H1 (cell line): ENCODE measurements at regions not wholly inside any gene's neighbourhood (a gene's known extent, or its start where the extent isn't known, plus 50 kb on each side); places are given as distances from the start of the nearest gene placed in this dataset.

ENCODE experiments used
- CTCF ChIA-PET: fragments of 300-600 bp; sonication (Branson Sonifier 250); formaldehyde crosslinking; loops from one replicate; lab custom pipeline; 2021; ENCODE audit not compliant: partially characterized antibody; lab: Charles Lee
- POLR2A ChIA-PET: fragments of 300-600 bp; sonication (Branson Sonifier 250); formaldehyde crosslinking; loops from one replicate; lab custom pipeline; 2021; ENCODE audit warnings: inconsistent platforms; ENCODE audit not compliant: partially characterized antibody; lab: Charles Lee
- DNase-seq, 2 experiments: peaks; one replicate each; pipeline versions ENCODE4 v3.0.0 to v3.0.0-alpha.2; 2010 to 2022; ENCODE audit warnings: low spot score in 2 of 2, low read depth in 1 of 2, mixed read lengths in 1 of 2
- FAIRE-seq: peaks from 2 replicates; lab custom pipeline; 2011; peaks lifted over from hg19 to GRCh38; lab: Jason Lieb, UNC
- H2AFZ ChIP-seq: 2 replicates; pipeline ENCODE4 v1.8.1; 2012; ENCODE audit warnings: low read length, inconsistent platforms
- H2AK5ac ChIP-seq: 2 replicates; pipeline ENCODE4 v1.6.1; 2013; ENCODE audit warnings: low read depth, low read length
- H2BK120ac ChIP-seq: replicated peaks from 2 replicates; pipeline ENCODE3; 2013; ENCODE audit warnings: low read depth, low read length, inconsistent platforms
- H2BK12ac ChIP-seq: 2 replicates; pipeline ENCODE4 v1.6.1; 2013; ENCODE audit warnings: low read depth, low read length
- H2BK15ac ChIP-seq: 2 replicates; pipeline ENCODE4 v1.6.1; 2013; ENCODE audit warnings: low read length
- H2BK20ac ChIP-seq: 2 replicates; pipeline ENCODE4 v1.6.1; 2013; ENCODE audit warnings: low read length
- H2BK5ac ChIP-seq: 2 replicates; pipeline ENCODE4 v1.6.1; 2013; ENCODE audit warnings: low read depth, low read length
- H3K14ac ChIP-seq: 2 replicates; pipeline ENCODE4 v1.6.1; 2013; ENCODE audit warnings: inconsistent platforms; ENCODE audit not compliant: insufficient read length
- H3K18ac ChIP-seq: 2 replicates; pipeline ENCODE4 v1.6.1; 2013; ENCODE audit warnings: low read length; ENCODE audit errors: extremely low read depth
- H3K23ac ChIP-seq: 2 replicates; pipeline ENCODE4 v1.6.1; 2013; ENCODE audit warnings: inconsistent platforms; ENCODE audit not compliant: insufficient read length
- H3K23me2 ChIP-seq: 2 replicates; pipeline ENCODE4 v1.6.1; 2013; ENCODE audit warnings: low read depth, low read length
- H3K27ac ChIP-seq: 2 replicates; pipeline ENCODE4 v1.6.1; 2011; ENCODE audit warnings: low read depth, low read length, inconsistent platforms
- H3K27me3 ChIP-seq, 4 experiments: replicated peaks in 1 of 4; 1 replicate in 1 of 4; 2 replicates in 3 of 4; pipeline versions ENCODE4 v1.6.1 to v1.8.1; 2011 to 2013; ENCODE audit warnings: low read length in 3 of 4, mild to moderate bottlenecking in 3 of 4, inconsistent platforms in 2 of 4, mixed read lengths in 2 of 4, moderate library complexity in 1 of 4; ENCODE audit not compliant: control insufficient read depth in 3 of 4, insufficient read depth in 3 of 4; ENCODE audit errors: extremely low read depth in 1 of 4
- H3K36me3 ChIP-seq, 4 experiments: 2 replicates each; pipeline versions ENCODE4 v1.6.1 to v1.8.1; 2011 to 2013; ENCODE audit warnings: mild to moderate bottlenecking in 4 of 4, low read length in 3 of 4, moderate library complexity in 2 of 4, control low read depth in 1 of 4, inconsistent platforms in 1 of 4; ENCODE audit not compliant: insufficient read depth in 4 of 4, control insufficient read depth in 2 of 4
- H3K4ac ChIP-seq: replicated peaks from 2 replicates; pipeline ENCODE3; 2013; ENCODE audit warnings: low read length, low read depth, mixed read lengths, inconsistent platforms; ENCODE audit not compliant: insufficient read length
- H3K4me1 ChIP-seq, 4 experiments: replicated peaks in 1 of 4; 1 replicate in 1 of 4; 2 replicates in 3 of 4; pipeline versions ENCODE4 v1.6.1 to v1.8.1; 2011 to 2013; ENCODE audit warnings: low read length in 3 of 4, inconsistent platforms in 2 of 4, mixed read lengths in 1 of 4; ENCODE audit not compliant: insufficient read depth in 4 of 4, control insufficient read depth in 3 of 4
- H3K4me2 ChIP-seq, 2 experiments: 2 replicates each; pipeline versions ENCODE4 v1.6.1 to v1.8.1; 2011 to 2013; ENCODE audit warnings: low read depth in 2 of 2, low read length in 2 of 2, control low read depth in 1 of 2, inconsistent platforms in 1 of 2, mild to moderate bottlenecking in 1 of 2; ENCODE audit not compliant: insufficient read depth in 1 of 2
- H3K4me3 ChIP-seq, 4 experiments: fragments of 200-600, 300-600 bp in 1 of 4; sonication (generic), shearing (Covaris generic), sonication (Bioruptor Twin) in 1 of 4; 2 replicates each; pipeline versions ENCODE4 v1.5.1 to v1.8.1; 2011 to 2016; ENCODE audit warnings: low read length in 4 of 4, low read depth in 3 of 4, control low read depth in 2 of 4, inconsistent platforms in 2 of 4, mild to moderate bottlenecking in 2 of 4, mixed read lengths in 1 of 4, moderate library complexity in 1 of 4; ENCODE audit not compliant: insufficient read depth in 2 of 4; ENCODE audit errors: extremely low read depth in 1 of 4
- H3K56ac ChIP-seq: replicated peaks from 2 replicates; pipeline ENCODE3; 2013; ENCODE audit warnings: low read depth, mild to moderate bottlenecking, mixed read lengths, low read length, inconsistent platforms; ENCODE audit not compliant: insufficient read length
- H3K79me1 ChIP-seq: 2 replicates; pipeline ENCODE4 v1.6.1; 2013; ENCODE audit warnings: low read depth, low read length, control low read depth
- H3K79me2 ChIP-seq, 2 experiments: 2 replicates each; pipeline versions ENCODE4 v1.6.1 to v1.8.1; 2012 to 2013; ENCODE audit warnings: low read length in 2 of 2, mild to moderate bottlenecking in 2 of 2, inconsistent platforms in 1 of 2; ENCODE audit not compliant: insufficient read depth in 2 of 2, control insufficient read depth in 1 of 2
- H3K9ac ChIP-seq, 4 experiments: replicated peaks in 1 of 4; 1 replicate in 1 of 4; 2 replicates in 3 of 4; pipeline versions ENCODE4 v1.6.1 to v1.8.1; 2011 to 2013; ENCODE audit warnings: low read depth in 3 of 4, low read length in 3 of 4, control low read depth in 2 of 4, mild to moderate bottlenecking in 2 of 4, moderate library complexity in 2 of 4, inconsistent platforms in 1 of 4; ENCODE audit errors: extremely low read depth in 1 of 4
- H3K9me3 ChIP-seq, 2 experiments: 2 replicates each; pipeline versions ENCODE4 v1.6.1 to v1.8.1; 2012 to 2013; ENCODE audit warnings: mild to moderate bottlenecking in 2 of 2, moderate library complexity in 2 of 2, control low read depth in 1 of 2, inconsistent platforms in 1 of 2, low read depth in 1 of 2, low read length in 1 of 2, mixed read lengths in 1 of 2; ENCODE audit not compliant: insufficient read depth in 2 of 2
- H4K20me1 ChIP-seq, 2 experiments: replicated peaks in 1 of 2; 2 replicates each; pipeline versions ENCODE3 to v1.8.1; 2011 to 2013; ENCODE audit warnings: inconsistent platforms in 2 of 2, low read length in 2 of 2, mild to moderate bottlenecking in 1 of 2; ENCODE audit not compliant: insufficient read depth in 2 of 2, control insufficient read depth in 1 of 2
- H4K5ac ChIP-seq: 2 replicates; pipeline ENCODE4 v1.6.1; 2013; ENCODE audit warnings: low read length, low read depth, mixed read lengths, inconsistent platforms; ENCODE audit not compliant: insufficient read length
- H4K8ac ChIP-seq: 2 replicates; pipeline ENCODE4 v1.8.0; 2013; ENCODE audit warnings: mild to moderate bottlenecking, moderate library complexity, low read length, inconsistent platforms; ENCODE audit not compliant: insufficient read depth; ENCODE audit errors: extremely low read depth
- H4K91ac ChIP-seq: replicated peaks from 2 replicates; pipeline ENCODE3; 2013; ENCODE audit warnings: low read length, mixed read lengths, inconsistent platforms; ENCODE audit not compliant: insufficient read length
- E2F6 ChIP-seq: IDR thresholded peaks from 2 replicates; pipeline ENCODE4 v1.6.1; 2012; ENCODE audit warnings: inconsistent platforms
- NRF1 ChIP-seq: IDR thresholded peaks from 2 replicates; pipeline ENCODE4 v1.6.1; 2011; ENCODE audit warnings: mild to moderate bottlenecking, low read depth, low read length, improper control_type of control experiment
- SAP30 ChIP-seq: fragments of 300-600 bp; sonication (generic); IDR thresholded peaks from 2 replicates; pipeline ENCODE4 v1.7.1; 2012; ENCODE audit warnings: low read length, moderate library complexity, mild to moderate bottlenecking, inconsistent platforms; ENCODE audit not compliant: insufficient read depth, insufficient replicate concordance
- WGBS, 2 experiments: shearing (Covaris generic) in 1 of 2; methylation state at CpG; one replicate each; pipeline versions ENCODE4 v1.1.6 to v1.1.7; 2013 to 2015; ENCODE audit warnings: low lambda C conversion rate in 2 of 2, mixed read lengths in 2 of 2, inconsistent platforms in 1 of 2, low coverage in 1 of 2, missing lambda C conversion rate in 1 of 2; ENCODE audit not compliant: insufficient replicate concordance in 2 of 2, insufficient coverage in 1 of 2, insufficient read length in 1 of 2; ENCODE audit errors: extremely low coverage in 1 of 2, missing lambda C conversion rate in 1 of 2; 5-methylcytosine and 5-hydroxymethylcytosine counted together

DNA sequence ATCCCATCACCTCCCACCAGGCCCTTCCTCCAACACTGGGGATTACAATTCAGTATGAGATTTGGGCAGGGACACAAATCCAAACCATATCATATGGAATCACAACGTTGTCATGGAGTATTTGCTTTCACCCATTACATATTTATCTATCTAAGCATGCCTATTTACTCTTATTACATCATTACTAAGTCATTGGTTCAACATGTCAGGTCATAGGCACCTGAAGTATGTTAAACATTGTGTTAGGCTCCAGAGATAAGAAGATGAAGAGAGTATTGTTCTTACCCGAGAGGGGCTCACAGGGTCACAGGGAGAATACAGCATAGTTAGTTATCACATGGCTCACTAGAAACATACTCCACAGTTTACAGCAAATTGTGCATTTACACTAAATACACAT is 150.5 kb downstream of the TMEM161B start:
- no peak overlapping the region for H3K27ac ChIP-seq
- DNase-seq: no peak
- no peak overlapping the region for H3K4ac ChIP-seq
- H2BK20ac ChIP-seq: no peak overlapping the region
- no peak overlapping the region for H2AK5ac ChIP-seq
- no peak overlapping the region for H4K8ac ChIP-seq
- H2BK5ac ChIP-seq: no peak overlapping the region
- H3K23me2 ChIP-seq: no peaks in the 10 kb centered on the region
- no peak for FAIRE-seq
- no peaks in the 10 kb centered on the region for H3K79me1 ChIP-seq
- no peak overlapping the region for H3K18ac ChIP-seq
- no peak overlapping the region for H3K9ac ChIP-seq
- H2AFZ ChIP-seq: peak overlapping the region; percentile 54; the same call in 1 of the 2 replicates
- no peak overlapping the region for H3K14ac ChIP-seq
- H4K5ac ChIP-seq: no peak overlapping the region
- no peak overlapping the region for H3K56ac ChIP-seq
- H3K4me1 ChIP-seq: no peaks in the 10 kb centered on the region
- no peaks in the 10 kb centered on the region for H3K9me3 ChIP-seq
- H3K27me3 ChIP-seq: no peaks in the 10 kb centered on the region
- H3K4me2 ChIP-seq: no peak overlapping the region
- no peak for TF ChIP-seq E2F6
- TF ChIP-seq SAP30: no peak
- TF ChIP-seq NRF1: no peak
- no peaks in the 10 kb centered on the region for H4K20me1 ChIP-seq
- no peak overlapping the region for H2BK12ac ChIP-seq
- no peak overlapping the region for H4K91ac ChIP-seq
- H3K23ac ChIP-seq: no peak overlapping the region
- ChIA-PET POLR2A (no interaction called here), CTCF (no interaction called here)
- H3K36me3 ChIP-seq: no peaks in the 10 kb centered on the region
- 81% methylated on average over 2 of the region's 2 CpGs; no CpG with 5 or more reads in 1 of the 2 experiments for WGBS, 2 experiments
- no peak overlapping the region for H2BK120ac ChIP-seq
- H3K4me3 ChIP-seq: no peak overlapping the region
- no peak overlapping the region for H2BK15ac ChIP-seq
- no peaks in the 10 kb centered on the region for H3K79me2 ChIP-seq
